Hepatocyte (in vitro differentiated cells): ENCODE measurements at regions not wholly inside any gene's neighbourhood (a gene's known extent, or its start where the extent isn't known, plus 50 kb on each side); places are given as distances from the start of the nearest gene placed in this dataset.

Experiments
- EZH2 ChIP-seq: fragments of 200-600 bp; sonication (generic); IDR thresholded peaks from 2 replicates; pipeline ENCODE4 v1.6.1; 2016; ENCODE audit warnings: antibody characterized with exemption, mild to moderate bottlenecking, borderline replicate concordance
- EZH2phosphoT487 ChIP-seq: fragments of 200-600 bp; sonication (generic); IDR thresholded peaks from one replicate; pipeline ENCODE4 v1.6.1; 2018; ENCODE audit warnings: antibody characterized with exemption, mild to moderate bottlenecking, low read depth, moderate library complexity; ENCODE audit not compliant: unreplicated experiment, severe bottlenecking
- TF ChIP-seq, protein P1 (sequence below): fragments of 200-600 bp; sonication (generic); IDR thresholded peaks from 2 replicates; pipeline ENCODE4 v1.5.1; 2016; ENCODE audit warnings: antibody characterized with exemption, mild to moderate bottlenecking; ENCODE audit not compliant: poor library complexity

- TF ChIP-seq, protein P1, sequence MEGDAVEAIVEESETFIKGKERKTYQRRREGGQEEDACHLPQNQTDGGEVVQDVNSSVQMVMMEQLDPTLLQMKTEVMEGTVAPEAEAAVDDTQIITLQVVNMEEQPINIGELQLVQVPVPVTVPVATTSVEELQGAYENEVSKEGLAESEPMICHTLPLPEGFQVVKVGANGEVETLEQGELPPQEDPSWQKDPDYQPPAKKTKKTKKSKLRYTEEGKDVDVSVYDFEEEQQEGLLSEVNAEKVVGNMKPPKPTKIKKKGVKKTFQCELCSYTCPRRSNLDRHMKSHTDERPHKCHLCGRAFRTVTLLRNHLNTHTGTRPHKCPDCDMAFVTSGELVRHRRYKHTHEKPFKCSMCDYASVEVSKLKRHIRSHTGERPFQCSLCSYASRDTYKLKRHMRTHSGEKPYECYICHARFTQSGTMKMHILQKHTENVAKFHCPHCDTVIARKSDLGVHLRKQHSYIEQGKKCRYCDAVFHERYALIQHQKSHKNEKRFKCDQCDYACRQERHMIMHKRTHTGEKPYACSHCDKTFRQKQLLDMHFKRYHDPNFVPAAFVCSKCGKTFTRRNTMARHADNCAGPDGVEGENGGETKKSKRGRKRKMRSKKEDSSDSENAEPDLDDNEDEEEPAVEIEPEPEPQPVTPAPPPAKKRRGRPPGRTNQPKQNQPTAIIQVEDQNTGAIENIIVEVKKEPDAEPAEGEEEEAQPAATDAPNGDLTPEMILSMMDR, result no peak
- no peak for TF ChIP-seq EZH2phosphoT487
- TF ChIP-seq EZH2, result no peak
Observed at GRCh38 chr4:123867910-123868587, 471.5 kb downstream of the SPRY1 start.
